HepG2 (cell line): ENCODE measurements at regions not wholly inside any gene's neighbourhood (a gene's known extent, or its start where the extent isn't known, plus 50 kb on each side); places are given as distances from the start of the nearest gene placed in this dataset.

Source experiments
- ATAC-seq: fragments of 200-7000 bp; cut with Tn5 transposase; 3 replicates; pipeline ENCODE4 v1.9.1; 2020; ENCODE audit warnings: mild to moderate bottlenecking, moderate library complexity
- BruUV-seq: library from RNA; stranded (reverse); fragments of 400-500 nt; replicated peaks from 2 replicates; lab custom pipeline; 2021; lab: Mats Ljungman, UMichigan
- CTCF ChIA-PET: fragments of 300-600 bp; formaldehyde crosslinking; extraction: SDS; loops from one replicate; lab custom pipeline; 2021; ENCODE audit warnings: low total read pairs, inconsistent platforms, low intra/inter-chr PET ratio; lab: Yijun Ruan, JAX
- POLR2A ChIA-PET: fragments of 350-600 bp; sonication (Branson Sonifier 250); formaldehyde crosslinking; loops from one replicate; lab custom pipeline; 2020; ENCODE audit warnings: antibody characterized with exemption, inconsistent platforms; lab: Yijun Ruan, JAX
- DNase-seq: peaks from one replicate; pipeline ENCODE4 v3.0.0-alpha.2; 2015; ENCODE audit warnings: low spot score
- FAIRE-seq: peaks from 3 replicates; lab custom pipeline; 2011; peaks lifted over from hg19 to GRCh38; lab: Jason Lieb, UNC
- H2AFZ ChIP-seq: one replicate; pipeline ENCODE4 v1.6.1; 2011; ENCODE audit warnings: low read length, inconsistent platforms
- H3K27ac ChIP-seq: fragments of 300-600 bp; 3 replicates; pipeline ENCODE4 v1.8.0; 2011; ENCODE audit warnings: mixed run types, mild to moderate bottlenecking, mixed read lengths, low read length, inconsistent platforms; ENCODE audit not compliant: insufficient read depth; ENCODE audit errors: extremely low read length
- H3K27me3 ChIP-seq, 2 experiments: fragments of 200-600 bp in 1 of 2; 2 replicates in 1 of 2; 3 replicates in 1 of 2; pipeline versions ENCODE4 v1.6.0 to v1.8.0; 2011; ENCODE audit warnings: low read length in 2 of 2, mild to moderate bottlenecking in 2 of 2, moderate library complexity in 2 of 2, inconsistent platforms in 1 of 2; ENCODE audit not compliant: insufficient read depth in 2 of 2, control insufficient read depth in 1 of 2
- H3K36me3 ChIP-seq, 2 experiments: fragments of 200-600 bp in 1 of 2; replicated peaks in 1 of 2; 2 replicates in 1 of 2; 3 replicates in 1 of 2; pipeline versions ENCODE4 v1.5.1 to v1.8.0; 2011; ENCODE audit warnings: low read length in 2 of 2, inconsistent platforms in 1 of 2; ENCODE audit not compliant: insufficient read depth in 2 of 2, control insufficient read depth in 1 of 2
- H3K4me1 ChIP-seq: 2 replicates; pipeline ENCODE4 v1.5.1; 2012; ENCODE audit warnings: low read length, inconsistent platforms; ENCODE audit not compliant: insufficient read depth
- H3K4me2 ChIP-seq: 2 replicates; pipeline ENCODE4 v1.6.0; 2011; ENCODE audit warnings: low read depth, low read length, inconsistent platforms
- H3K4me3 ChIP-seq, 3 experiments: fragments of 200-600 bp in 1 of 3; sonication (generic), shearing (Covaris generic) in 1 of 3; replicated peaks in 1 of 3; 2 replicates each; pipeline ENCODE4 v1.5.1; 2011 to 2016; ENCODE audit warnings: low read length in 3 of 3, inconsistent platforms in 2 of 3, low read depth in 2 of 3, mild to moderate bottlenecking in 2 of 3, control low read depth in 1 of 3, mixed read lengths in 1 of 3; ENCODE audit not compliant: insufficient read depth in 1 of 3
- H3K79me2 ChIP-seq: one replicate; pipeline ENCODE4 v1.6.1; 2011; ENCODE audit warnings: low read length, inconsistent platforms; ENCODE audit not compliant: insufficient read depth
- H3K9ac ChIP-seq: 2 replicates; pipeline ENCODE4 v1.6.0; 2011; ENCODE audit warnings: mild to moderate bottlenecking, low read depth, low read length, inconsistent platforms; ENCODE audit not compliant: insufficient read depth
- H3K9me3 ChIP-seq: 2 replicates; pipeline ENCODE4 v1.5.1; 2012; ENCODE audit warnings: mild to moderate bottlenecking, low read length
- H4K20me1 ChIP-seq: 2 replicates; pipeline ENCODE4 v1.6.0; 2011; ENCODE audit warnings: inconsistent platforms, mild to moderate bottlenecking, low read length, moderate library complexity; ENCODE audit not compliant: insufficient read depth
- CCDC6 ChIP-seq: sonication (generic); formaldehyde crosslinking; IDR thresholded peaks from 2 replicates; pipeline ENCODE4 v1.8.1; 2022; ENCODE audit warnings: mild to moderate bottlenecking, missing genetic modification reagents, moderate library complexity
- CREM ChIP-seq, 2 experiments: sonication (generic) in 1 of 2; formaldehyde crosslinking in 1 of 2; IDR thresholded peaks; 2 replicates each; pipeline versions ENCODE4 v1.4.0 to v1.6.1; 2016 to 2020; ENCODE audit warnings: antibody characterized with exemption in 1 of 2, mild to moderate bottlenecking in 1 of 2, missing genetic modification reagents in 1 of 2
- ELF3 ChIP-seq: IDR thresholded peaks from 2 replicates; pipeline ENCODE4 v1.6.1; 2016; ENCODE audit warnings: missing genetic modification reagents, missing compliant biosample characterization
- ELF4 ChIP-seq: sonication (generic); formaldehyde crosslinking; IDR thresholded peaks from 2 replicates; pipeline ENCODE4 v1.5.0; 2020; ENCODE audit warnings: missing genetic modification reagents, mild to moderate bottlenecking, moderate library complexity, borderline replicate concordance
- ESRRA ChIP-seq: sonication (generic); formaldehyde crosslinking; IDR thresholded peaks from 2 replicates; pipeline ENCODE4 v1.5.1; 2020; ENCODE audit warnings: mild to moderate bottlenecking, low read depth, missing genetic modification reagents
- HNRNPLL ChIP-seq: fragments of 200-400 bp; formaldehyde crosslinking; IDR thresholded peaks from 2 replicates; pipeline ENCODE4 v1.6.1; 2017; ENCODE audit warnings: mild to moderate bottlenecking, low read depth, low read length; ENCODE audit not compliant: poor library complexity, severe bottlenecking
- KLF6 ChIP-seq: IDR thresholded peaks from 2 replicates; pipeline ENCODE4 v1.8.0; 2016; ENCODE audit warnings: missing biosample characterization, missing genetic modification reagents
- MAF1 ChIP-seq: sonication (generic); formaldehyde crosslinking; IDR thresholded peaks from 2 replicates; pipeline ENCODE4 v1.5.0; 2020; ENCODE audit warnings: missing genetic modification reagents, borderline replicate concordance
- MED13 ChIP-seq: sonication (generic); formaldehyde crosslinking; IDR thresholded peaks from 2 replicates; pipeline ENCODE4 v1.5.0; 2020; ENCODE audit warnings: missing genetic modification reagents
- NONO ChIP-seq, 2 experiments: fragments of 450-650 bp in 1 of 2; sonication (generic) in 1 of 2; formaldehyde crosslinking in 1 of 2; IDR thresholded peaks in 1 of 2; conservative IDR thresholded peaks in 1 of 2; 2 replicates each; pipeline versions ENCODE4 v1.6.1 to v1.8.0; 2017 to 2022; ENCODE audit warnings: mild to moderate bottlenecking in 1 of 2, missing genetic modification reagents in 1 of 2, moderate library complexity in 1 of 2
- RCOR2 ChIP-seq: IDR thresholded peaks from 2 replicates; pipeline ENCODE4 v1.6.1; 2016; ENCODE audit warnings: missing biosample characterization, missing genetic modification reagents
- RXRB ChIP-seq: IDR thresholded peaks from 2 replicates; pipeline ENCODE4 v1.6.1; 2016; ENCODE audit warnings: borderline replicate concordance, missing genetic modification reagents, missing compliant biosample characterization
- STAT5B ChIP-seq: sonication (generic); formaldehyde crosslinking; IDR thresholded peaks from 2 replicates; pipeline ENCODE4 v1.4.0; 2020; ENCODE audit warnings: missing genetic modification reagents
- ZNF550 ChIP-seq: sonication (generic); formaldehyde crosslinking; IDR thresholded peaks from 2 replicates; pipeline ENCODE4 v1.4.0; 2020; ENCODE audit warnings: mild to moderate bottlenecking, missing genetic modification reagents, borderline replicate concordance
- ZZZ3 ChIP-seq: sonication (generic); formaldehyde crosslinking; IDR thresholded peaks from 2 replicates; pipeline ENCODE4 v1.4.0; 2020; ENCODE audit warnings: missing genetic modification reagents, mild to moderate bottlenecking, borderline replicate concordance
- WGBS: methylation state at CpG from one replicate; pipeline ENCODE4 v1.1.6; 2017; ENCODE audit warnings: low lambda C conversion rate; 5-methylcytosine and 5-hydroxymethylcytosine counted together
- in situ Hi-C: cut with HindIII; loops from 2 replicates; pipeline ENCODE4 v1.10.0; 2017; ENCODE audit warnings: low pct_unique_long_range_greater_than_20kb; ENCODE audit not compliant: extremely low pct_ligation_motif_present
- intact Hi-C: fragments of 100-400 bp; cut with micrococcal nuclease; formaldehyde crosslinking; loops from one replicate; pipeline ENCODE4 v1.10.0; 2022; ENCODE audit not compliant: unreplicated experiment
- TF ChIP-seq, protein P1 (sequence below): sonication (generic); formaldehyde crosslinking; IDR thresholded peaks from 2 replicates; pipeline ENCODE4 v1.5.0; 2020; ENCODE audit warnings: mild to moderate bottlenecking, missing genetic modification reagents
- TF ChIP-seq, protein P2 (sequence below): sonication (generic); formaldehyde crosslinking; IDR thresholded peaks from 2 replicates; pipeline ENCODE4 v1.4.0; 2020; ENCODE audit warnings: missing genetic modification reagents
- TF ChIP-seq, protein P3 (sequence below): IDR thresholded peaks from 2 replicates; pipeline ENCODE4 v1.6.1; 2012; ENCODE audit warnings: inconsistent platforms

DNA sequence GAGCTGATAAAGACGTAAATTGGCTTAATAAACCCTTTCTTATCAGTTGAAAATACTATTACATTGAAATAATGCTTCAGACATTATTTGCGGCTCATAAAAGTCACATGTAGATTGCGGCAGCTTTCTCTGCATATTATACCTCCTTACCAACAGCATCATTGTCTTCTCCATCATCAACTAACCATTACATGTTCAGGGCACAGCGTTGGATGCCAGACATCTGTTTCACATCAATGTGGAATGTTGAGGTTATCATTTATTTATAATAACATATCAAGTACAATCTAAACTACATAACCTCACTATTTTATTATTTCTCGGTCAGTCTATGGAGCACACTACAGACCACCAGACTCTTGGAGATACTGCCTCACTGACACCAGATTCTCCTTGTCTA lies 573.8 kb upstream of the FAT3 start:
- in situ Hi-C loops: no loop called here
- peaks cover 44% of the 10 kb centered on the region; the same call in 1 of the 2 replicates for H3K9me3 ChIP-seq
- H3K36me3 ChIP-seq: no peaks in the 10 kb centered on the region
- no peak overlapping the region for H3K4me3 ChIP-seq
- H3K27ac ChIP-seq: no peak overlapping the region
- DNase-seq (no peak), ATAC-seq (no peak), FAIRE-seq (no peak)
- ChIA-PET POLR2A (no interaction called here), CTCF (no interaction called here)
- intact Hi-C loops: no loop called here
- BruUV-seq: no TSS peak
- H3K4me1 ChIP-seq: no peaks in the 10 kb centered on the region
- H3K79me2 ChIP-seq: no peaks in the 10 kb centered on the region
- no peaks in the 10 kb centered on the region for H4K20me1 ChIP-seq
- no peaks in the 10 kb centered on the region for H3K27me3 ChIP-seq
- H3K4me2 ChIP-seq: no peak overlapping the region
- WGBS: 32% methylated on average over 5 of the region's 5 CpGs
- TF ChIP-seq KLF6 (CRISPR knock-in tag) (no peak), HNRNPLL (no peak), RXRB (CRISPR knock-in tag) (no peak), MAF1 (CRISPR knock-in tag) (no peak), CREM (IDR thresholded peaks at IDR 0.05) (no peak), CREM (CRISPR knock-in tag; IDR thresholded peaks at IDR 0.05) (no peak), NONO (IDR thresholded peaks at IDR 0.05) (no peak), NONO (CRISPR knock-in tag; conservative IDR thresholded peaks at IDR 0.05) (no peak), STAT5B (CRISPR knock-in tag) (no peak), ELF4 (CRISPR knock-in tag) (no peak), CCDC6 (no peak), ELF3 (CRISPR knock-in tag) (no peak), ZZZ3 (no peak), RCOR2 (no peak), ZNF550 (CRISPR knock-in tag) (no peak), ESRRA (CRISPR knock-in tag) (no peak), MED13 (CRISPR knock-in tag) (no peak)
- TF ChIP-seq, protein P1, sequence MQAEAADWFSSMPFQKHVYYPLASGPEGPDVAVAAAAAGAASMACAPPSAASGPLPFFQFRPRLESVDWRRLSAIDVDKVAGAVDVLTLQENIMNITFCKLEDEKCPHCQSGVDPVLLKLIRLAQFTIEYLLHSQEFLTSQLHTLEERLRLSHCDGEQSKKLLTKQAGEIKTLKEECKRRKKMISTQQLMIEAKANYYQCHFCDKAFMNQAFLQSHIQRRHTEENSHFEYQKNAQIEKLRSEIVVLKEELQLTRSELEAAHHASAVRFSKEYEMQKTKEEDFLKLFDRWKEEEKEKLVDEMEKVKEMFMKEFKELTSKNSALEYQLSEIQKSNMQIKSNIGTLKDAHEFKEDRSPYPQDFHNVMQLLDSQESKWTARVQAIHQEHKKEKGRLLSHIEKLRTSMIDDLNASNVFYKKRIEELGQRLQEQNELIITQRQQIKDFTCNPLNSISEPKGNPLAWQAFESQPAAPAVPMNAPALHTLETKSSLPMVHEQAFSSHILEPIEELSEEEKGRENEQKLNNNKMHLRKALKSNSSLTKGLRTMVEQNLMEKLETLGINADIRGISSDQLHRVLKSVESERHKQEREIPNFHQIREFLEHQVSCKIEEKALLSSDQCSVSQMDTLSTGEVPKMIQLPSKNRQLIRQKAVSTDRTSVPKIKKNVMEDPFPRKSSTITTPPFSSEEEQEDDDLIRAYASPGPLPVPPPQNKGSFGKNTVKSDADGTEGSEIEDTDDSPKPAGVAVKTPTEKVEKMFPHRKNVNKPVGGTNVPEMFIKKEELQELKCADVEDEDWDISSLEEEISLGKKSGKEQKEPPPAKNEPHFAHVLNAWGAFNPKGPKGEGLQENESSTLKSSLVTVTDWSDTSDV (CRISPR knock-in tag): no peak
- TF ChIP-seq, protein P2, sequence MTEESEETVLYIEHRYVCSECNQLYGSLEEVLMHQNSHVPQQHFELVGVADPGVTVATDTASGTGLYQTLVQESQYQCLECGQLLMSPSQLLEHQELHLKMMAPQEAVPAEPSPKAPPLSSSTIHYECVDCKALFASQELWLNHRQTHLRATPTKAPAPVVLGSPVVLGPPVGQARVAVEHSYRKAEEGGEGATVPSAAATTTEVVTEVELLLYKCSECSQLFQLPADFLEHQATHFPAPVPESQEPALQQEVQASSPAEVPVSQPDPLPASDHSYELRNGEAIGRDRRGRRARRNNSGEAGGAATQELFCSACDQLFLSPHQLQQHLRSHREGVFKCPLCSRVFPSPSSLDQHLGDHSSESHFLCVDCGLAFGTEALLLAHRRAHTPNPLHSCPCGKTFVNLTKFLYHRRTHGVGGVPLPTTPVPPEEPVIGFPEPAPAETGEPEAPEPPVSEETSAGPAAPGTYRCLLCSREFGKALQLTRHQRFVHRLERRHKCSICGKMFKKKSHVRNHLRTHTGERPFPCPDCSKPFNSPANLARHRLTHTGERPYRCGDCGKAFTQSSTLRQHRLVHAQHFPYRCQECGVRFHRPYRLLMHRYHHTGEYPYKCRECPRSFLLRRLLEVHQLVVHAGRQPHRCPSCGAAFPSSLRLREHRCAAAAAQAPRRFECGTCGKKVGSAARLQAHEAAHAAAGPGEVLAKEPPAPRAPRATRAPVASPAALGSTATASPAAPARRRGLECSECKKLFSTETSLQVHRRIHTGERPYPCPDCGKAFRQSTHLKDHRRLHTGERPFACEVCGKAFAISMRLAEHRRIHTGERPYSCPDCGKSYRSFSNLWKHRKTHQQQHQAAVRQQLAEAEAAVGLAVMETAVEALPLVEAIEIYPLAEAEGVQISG (CRISPR knock-in tag): no peak
- TF ChIP-seq, protein P3, sequence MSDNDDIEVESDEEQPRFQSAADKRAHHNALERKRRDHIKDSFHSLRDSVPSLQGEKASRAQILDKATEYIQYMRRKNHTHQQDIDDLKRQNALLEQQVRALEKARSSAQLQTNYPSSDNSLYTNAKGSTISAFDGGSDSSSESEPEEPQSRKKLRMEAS: no peak
- no peak overlapping the region for H3K9ac ChIP-seq
- no peak overlapping the region for H2AFZ ChIP-seq
